GDM1 (cell line): ENCODE measurements at regions not wholly inside any gene's neighbourhood (a gene's known extent, or its start where the extent isn't known, plus 50 kb on each side); places are given as distances from the start of the nearest gene placed in this dataset.
"Not testable (repeated sequence)": the region's sequence is repeated elsewhere in the genome, so short reads cannot be mapped to it uniquely, and the experiment has no call there.

Experiments
- DNase-seq: peaks from one replicate; lab custom pipeline; 2025; lab: John Stamatoyannopoulos, UW

- no peak for DNase-seq
Measured at GRCh38 chr6:114934079-114934478, 591.3 kb upstream of the HS3ST5 start.

- not testable (repeated sequence) for DNase-seq
Measured at GRCh38 chr6:114928731-114929130, 585.9 kb upstream of the HS3ST5 start.

- no peak for DNase-seq
Measured at GRCh38 chr6:114906096-114906495, 563.3 kb upstream of the HS3ST5 start.

GRCh38 chr6:114897536-114897935, 554.7 kb upstream of the HS3ST5 start:
- no peak for DNase-seq

GRCh38 chr6:114892211-114892610, 549.4 kb upstream of the HS3ST5 start:
- no peak for DNase-seq

- no peak for DNase-seq
Measured at GRCh38 chr6:114888241-114888640, 545.4 kb upstream of the HS3ST5 start.

- DNase-seq, result no peak
Measured at GRCh38 chr6:114886670-114887436, 544.0 kb upstream of the HS3ST5 start.

- no peak for DNase-seq
Measured at GRCh38 chr6:114879693-114880092, 536.9 kb upstream of the HS3ST5 start.

GRCh38 chr6:114878091-114878490, 535.3 kb upstream of the HS3ST5 start:
- DNase-seq, result no peak

GRCh38 chr6:114874410-114874809, 531.6 kb upstream of the HS3ST5 start:
- DNase-seq, result no peak

- not testable (repeated sequence) for DNase-seq
Measured at GRCh38 chr6:114865506-114865905, 522.7 kb upstream of the HS3ST5 start.

GRCh38 chr6:114863610-114864009, 520.8 kb upstream of the HS3ST5 start:
- DNase-seq, result no peak

- DNase-seq, result no peak
Measured at GRCh38 chr6:114862819-114863218, 520.0 kb upstream of the HS3ST5 start.

- no peak for DNase-seq
Measured at GRCh38 chr6:114862064-114862463, 519.2 kb upstream of the HS3ST5 start.

- no peak for DNase-seq
Measured at GRCh38 chr6:114844359-114844758, 501.5 kb upstream of the HS3ST5 start.

- no peak for DNase-seq
Measured at GRCh38 chr6:114839019-114839418, 496.2 kb upstream of the HS3ST5 start.

- DNase-seq, result no peak
Measured at GRCh38 chr6:114833211-114833610, 490.4 kb upstream of the HS3ST5 start.

- no peak for DNase-seq
Measured at GRCh38 chr6:114830515-114830914, 487.7 kb upstream of the HS3ST5 start.

- no peak for DNase-seq
Measured at GRCh38 chr6:114827135-114827534, 484.3 kb upstream of the HS3ST5 start.

- DNase-seq, result no peak
Measured at GRCh38 chr6:114824409-114824808, 481.6 kb upstream of the HS3ST5 start.

GRCh38 chr6:114816678-114817077, 473.9 kb upstream of the HS3ST5 start:
- DNase-seq, result no peak

- no peak for DNase-seq
Measured at GRCh38 chr6:114810468-114810867, 467.6 kb upstream of the HS3ST5 start.

GRCh38 chr6:114805426-114805825, 462.6 kb upstream of the HS3ST5 start:
- not testable (repeated sequence) for DNase-seq

GRCh38 chr6:114796576-114796975, 453.8 kb upstream of the HS3ST5 start:
- DNase-seq, result no peak
